Gastroesophageal sphincter (tissue), 3 donors: ENCODE measurements at regions not wholly inside any gene's neighbourhood (a gene's known extent, or its start where the extent isn't known, plus 50 kb on each side); places are given as distances from the start of the nearest gene placed in this dataset.

Experiments used
- EP300 ChIP-seq: sonication (generic); formaldehyde crosslinking; IDR thresholded peaks from one replicate; pipeline ENCODE4 v1.6.1; 2017; ENCODE audit warnings: antibody characterized with exemption, mild to moderate bottlenecking
- POLR2A ChIP-seq, 2 donors: fragments of 450-650 bp; IDR thresholded peaks; one replicate each; pipeline ENCODE4 v1.6.1; 2017; ENCODE audit warnings: antibody characterized with exemption in 2 of 2, mild to moderate bottlenecking in 2 of 2, moderate library complexity in 1 of 2
- POLR2AphosphoS5 ChIP-seq: sonication (generic); formaldehyde crosslinking; IDR thresholded peaks from one replicate; pipeline ENCODE4 v1.6.1; 2017; ENCODE audit warnings: antibody characterized with exemption
- TF ChIP-seq, protein P1 (sequence below), 4 experiments: fragments of 200-600 bp in 2 of 4; fragments of 450-650 bp in 2 of 4; sonication (generic) in 1 of 4; IDR thresholded peaks; one replicate each; pipeline ENCODE4 v1.5.1; 2017 to 2019; ENCODE audit warnings: antibody characterized with exemption in 4 of 4, mild to moderate bottlenecking in 2 of 4, moderate library complexity in 2 of 4

DNA sequence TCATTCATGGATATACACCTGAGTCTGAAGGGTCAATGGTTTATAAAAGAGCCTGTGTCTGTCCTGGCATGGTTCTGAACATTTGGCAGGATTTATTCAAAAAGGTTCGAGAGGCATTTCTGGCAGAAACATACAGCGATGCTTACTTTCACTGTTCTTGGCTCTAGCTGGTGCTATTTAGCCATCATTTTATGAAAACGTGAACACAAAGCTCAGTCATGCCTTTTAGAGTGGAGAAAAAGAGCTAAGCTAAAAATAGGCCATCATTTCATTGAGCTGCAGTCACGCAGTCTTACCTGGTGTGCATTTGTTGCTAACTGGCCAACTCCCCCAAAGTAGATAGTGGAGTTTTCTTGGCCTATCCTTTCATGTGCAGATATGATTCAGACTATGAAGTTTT is 1209.5 kb downstream of the SLC16A7 start:
- TF ChIP-seq, protein P1, sequence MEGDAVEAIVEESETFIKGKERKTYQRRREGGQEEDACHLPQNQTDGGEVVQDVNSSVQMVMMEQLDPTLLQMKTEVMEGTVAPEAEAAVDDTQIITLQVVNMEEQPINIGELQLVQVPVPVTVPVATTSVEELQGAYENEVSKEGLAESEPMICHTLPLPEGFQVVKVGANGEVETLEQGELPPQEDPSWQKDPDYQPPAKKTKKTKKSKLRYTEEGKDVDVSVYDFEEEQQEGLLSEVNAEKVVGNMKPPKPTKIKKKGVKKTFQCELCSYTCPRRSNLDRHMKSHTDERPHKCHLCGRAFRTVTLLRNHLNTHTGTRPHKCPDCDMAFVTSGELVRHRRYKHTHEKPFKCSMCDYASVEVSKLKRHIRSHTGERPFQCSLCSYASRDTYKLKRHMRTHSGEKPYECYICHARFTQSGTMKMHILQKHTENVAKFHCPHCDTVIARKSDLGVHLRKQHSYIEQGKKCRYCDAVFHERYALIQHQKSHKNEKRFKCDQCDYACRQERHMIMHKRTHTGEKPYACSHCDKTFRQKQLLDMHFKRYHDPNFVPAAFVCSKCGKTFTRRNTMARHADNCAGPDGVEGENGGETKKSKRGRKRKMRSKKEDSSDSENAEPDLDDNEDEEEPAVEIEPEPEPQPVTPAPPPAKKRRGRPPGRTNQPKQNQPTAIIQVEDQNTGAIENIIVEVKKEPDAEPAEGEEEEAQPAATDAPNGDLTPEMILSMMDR (IDR thresholded peaks at IDR 0.05), result no peak
- TF ChIP-seq POLR2AphosphoS5 (no peak), EP300 (no peak), POLR2A (IDR thresholded peaks at IDR 0.05) (no peak)
